ENCODE measurements at regions not wholly inside any gene's neighbourhood (a gene's known extent, or its start where the extent isn't known, plus 50 kb on each side); places are given as distances from the start of the nearest gene placed in this dataset.

- no peak for DNase-seq
Observed at GRCh38 chr13:79079351-79079839, 326.7 kb downstream of the RBM26 start.

- no peak for DNase-seq
Observed at GRCh38 chr13:79075703-79076102, 330.4 kb downstream of the RBM26 start.

GRCh38 chr13:79070343-79070974 is 335.6 kb downstream of the RBM26 start:
- no peak for DNase-seq

GRCh38 chr13:79062291-79062690 is 343.8 kb downstream of the RBM26 start:
- DNase-seq: no peak

GRCh38 chr13:79060216-79060615 is 345.8 kb downstream of the RBM26 start:
- DNase-seq: no peak

GRCh38 chr13:79056706-79057105 is 349.3 kb downstream of the RBM26 start:
- DNase-seq: no peak

GRCh38 chr13:79051472-79051871 is 354.6 kb downstream of the RBM26 start:
- no peak for DNase-seq

GRCh38 chr13:79044415-79044814 is 361.6 kb downstream of the RBM26 start:
- DNase-seq: no peak

- DNase-seq: no peak
Observed at GRCh38 chr13:79043208-79043607, 362.8 kb downstream of the RBM26 start.

GRCh38 chr13:79037197-79037596 is 368.9 kb downstream of the RBM26 start:
- DNase-seq: no peak

- DNase-seq: no peak
Observed at GRCh38 chr13:79034341-79034740, 371.7 kb downstream of the RBM26 start.

GRCh38 chr13:79030513-79030912 is 371.6 kb upstream of the OBI1 start:
- DNase-seq: no peak

- DNase-seq: no peak
Observed at GRCh38 chr13:79018166-79018565, 359.2 kb upstream of the OBI1 start.

- DNase-seq: no peak
Observed at GRCh38 chr13:79011179-79011578, 352.2 kb upstream of the OBI1 start.

GRCh38 chr13:79003989-79004898 is 345.3 kb upstream of the OBI1 start:
- DNase-seq: no peak

GRCh38 chr13:78999494-78999893 is 340.5 kb upstream of the OBI1 start:
- no peak for DNase-seq

- no peak for DNase-seq
Observed at GRCh38 chr13:78998630-78999315, 339.8 kb upstream of the OBI1 start.

- DNase-seq: no peak
Observed at GRCh38 chr13:78997902-78998629, 339.1 kb upstream of the OBI1 start.

- peak; percentile 86 for DNase-seq
Observed at GRCh38 chr13:78993792-78994191, 334.8 kb upstream of the OBI1 start.

GRCh38 chr13:78981913-78982312 is 323.0 kb upstream of the OBI1 start:
- DNase-seq: no peak

- DNase-seq: no peak
Observed at GRCh38 chr13:78979349-78979748, 320.4 kb upstream of the OBI1 start.

- no peak for DNase-seq
Observed at GRCh38 chr13:78978381-78978998, 319.5 kb upstream of the OBI1 start.
